HUES6 (cell line): ENCODE measurements at regions not wholly inside any gene's neighbourhood (a gene's known extent, or its start where the extent isn't known, plus 50 kb on each side); places are given as distances from the start of the nearest gene placed in this dataset.

Experiments
- H3K27ac ChIP-seq: 2 replicates; pipeline ENCODE4 v1.7.0; 2013; ENCODE audit warnings: low read depth, mild to moderate bottlenecking, low read length, inconsistent platforms
- H3K27me3 ChIP-seq: 2 replicates; pipeline ENCODE4 v1.6.1; 2013; ENCODE audit warnings: low read length; ENCODE audit not compliant: control insufficient read depth, insufficient read depth
- H3K36me3 ChIP-seq: 2 replicates; pipeline ENCODE4 v1.6.1; 2013; ENCODE audit warnings: low read length; ENCODE audit not compliant: control insufficient read depth, insufficient read depth
- H3K4me1 ChIP-seq: 2 replicates; pipeline ENCODE4 v1.6.1; 2013; ENCODE audit warnings: low read length; ENCODE audit not compliant: control insufficient read depth, insufficient read depth
- H3K4me3 ChIP-seq: 2 replicates; pipeline ENCODE4 v1.5.1; 2013; ENCODE audit warnings: low read depth, low read length
- H3K9ac ChIP-seq: one replicate; pipeline ENCODE4 v1.6.1; 2013; ENCODE audit warnings: mild to moderate bottlenecking, low read length
- H3K9me3 ChIP-seq: 2 replicates; pipeline ENCODE4 v1.6.1; 2013; ENCODE audit warnings: low read depth, low read length; ENCODE audit not compliant: control insufficient read depth, insufficient read depth

DNA sequence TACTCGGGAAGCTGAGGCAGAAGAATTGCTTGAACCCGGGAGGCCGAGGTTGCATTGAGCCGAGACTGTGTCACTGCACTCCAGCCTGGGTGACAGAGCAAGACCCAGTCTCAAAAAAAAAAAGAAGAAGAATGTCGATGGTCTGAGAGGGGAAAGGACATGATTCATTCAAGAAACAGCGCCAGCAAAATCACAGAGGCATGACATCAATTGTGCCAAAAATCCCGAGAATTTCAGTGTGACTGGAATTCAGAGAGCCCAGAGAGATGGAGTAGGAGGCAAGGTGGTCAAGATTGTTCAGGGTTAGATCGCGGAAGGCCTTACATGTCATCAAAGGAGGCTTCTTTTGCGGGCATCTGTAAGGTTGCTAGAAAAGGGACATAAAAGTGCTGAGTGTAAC is 483.3 kb downstream of the VRK1 start:
- no peaks in the 10 kb centered on the region for H3K36me3 ChIP-seq
- no peaks in the 10 kb centered on the region for H3K27me3 ChIP-seq
- no peak overlapping the region for H3K9ac ChIP-seq
- H3K4me1 ChIP-seq, result peaks cover 15% of the 10 kb centered on the region
- no peak overlapping the region for H3K27ac ChIP-seq
- no peaks in the 10 kb centered on the region for H3K9me3 ChIP-seq
- no peak overlapping the region for H3K4me3 ChIP-seq

DNA sequence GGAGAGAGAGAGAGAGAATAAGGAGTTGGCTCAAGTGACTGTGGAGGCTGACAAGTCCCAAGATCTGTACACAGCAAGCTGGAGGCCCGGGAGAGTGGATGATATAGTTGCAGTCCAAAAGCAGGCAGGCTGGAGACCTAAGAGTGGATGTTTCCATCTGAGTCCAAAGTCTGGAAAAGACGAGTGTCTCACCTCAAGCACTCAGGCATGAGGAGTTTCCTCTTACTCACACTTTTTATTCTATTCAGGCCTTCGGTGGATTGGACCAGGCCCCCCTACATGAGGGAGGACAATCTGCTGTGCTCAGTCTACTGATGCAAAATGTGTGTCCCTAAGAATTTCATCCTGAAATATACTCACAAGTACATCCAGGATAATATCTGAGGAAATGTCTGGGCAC is 484.6 kb downstream of the VRK1 start:
- Histone ChIP-seq H3K9me3 (no peaks in the 10 kb centered on the region), H3K36me3 (no peaks in the 10 kb centered on the region), H3K4me1 (peaks cover 15% of the 10 kb centered on the region), H3K27me3 (peaks cover 6% of the 10 kb centered on the region), H3K4me3 (no peak overlapping the region), H3K27ac (no peak overlapping the region), H3K9ac (no peak overlapping the region)

DNA sequence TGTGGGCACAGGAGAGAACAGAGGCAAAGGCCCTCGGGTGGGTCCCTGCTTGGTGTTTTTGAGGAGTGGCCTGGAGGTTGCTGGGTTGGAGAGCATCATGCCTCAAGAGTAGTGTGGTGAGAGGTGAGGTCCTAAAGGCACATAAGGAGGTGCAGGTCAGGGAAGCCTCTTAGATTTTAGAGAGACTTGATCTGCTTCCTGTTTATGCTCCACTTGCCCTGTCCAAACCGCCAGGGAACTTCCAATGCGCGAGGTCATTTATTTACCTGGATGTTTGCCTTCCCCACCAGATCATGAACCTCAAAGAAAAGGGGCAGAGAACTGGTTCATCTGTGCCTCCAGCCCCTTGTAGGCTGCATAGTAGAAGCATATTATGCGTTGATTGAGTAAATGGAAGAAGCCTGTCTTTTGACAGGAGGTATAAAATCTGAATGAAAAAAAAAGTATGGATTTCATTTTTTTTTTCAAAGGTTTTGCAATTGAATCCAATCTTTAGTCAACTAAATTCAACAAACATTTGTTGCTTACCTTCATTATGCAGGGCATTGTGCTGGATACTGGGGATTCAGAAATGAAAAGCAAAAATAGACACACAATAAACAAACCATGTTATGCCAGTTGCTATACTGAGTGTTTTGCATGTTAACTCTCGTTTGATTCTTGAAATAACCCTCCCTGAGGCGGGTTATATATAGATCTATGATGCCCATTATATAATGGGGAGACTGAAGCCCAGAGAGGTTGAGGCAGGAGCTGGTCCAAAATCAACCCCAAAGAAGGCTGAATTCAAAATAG is 485.2 kb downstream of the VRK1 start:
- H3K27ac ChIP-seq, result no peak overlapping the region
- no peaks in the 10 kb centered on the region for H3K9me3 ChIP-seq
- no peak overlapping the region for H3K4me3 ChIP-seq
- H3K27me3 ChIP-seq, result peaks cover 7% of the 10 kb centered on the region
- H3K36me3 ChIP-seq, result no peaks in the 10 kb centered on the region
- H3K9ac ChIP-seq, result no peak overlapping the region
- peaks cover 14% of the 10 kb centered on the region for H3K4me1 ChIP-seq

DNA sequence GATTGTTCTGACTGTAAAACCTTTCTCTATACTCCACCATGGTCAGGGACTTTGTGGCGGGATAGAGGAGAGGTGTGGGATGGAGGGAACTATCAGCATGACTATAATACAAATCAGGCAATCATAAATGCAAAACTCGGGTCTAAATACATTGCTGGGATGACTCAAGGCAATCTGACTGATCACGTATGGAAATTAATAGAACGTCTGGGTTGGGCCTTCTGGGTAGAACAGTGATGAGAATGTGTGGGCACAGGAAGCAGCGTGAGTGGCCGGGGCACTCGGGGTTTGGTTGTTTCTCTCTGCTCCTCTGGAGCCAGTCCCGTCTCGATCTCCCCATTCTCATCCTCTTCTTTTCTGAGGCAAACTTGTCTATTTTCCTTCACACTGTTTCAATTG is 485.8 kb downstream of the VRK1 start:
- Histone ChIP-seq H3K27ac (no peak overlapping the region), H3K4me1 (peaks cover 8% of the 10 kb centered on the region), H3K9ac (no peak overlapping the region), H3K27me3 (peaks cover 7% of the 10 kb centered on the region), H3K36me3 (no peaks in the 10 kb centered on the region), H3K9me3 (no peaks in the 10 kb centered on the region), H3K4me3 (no peak overlapping the region)

DNA sequence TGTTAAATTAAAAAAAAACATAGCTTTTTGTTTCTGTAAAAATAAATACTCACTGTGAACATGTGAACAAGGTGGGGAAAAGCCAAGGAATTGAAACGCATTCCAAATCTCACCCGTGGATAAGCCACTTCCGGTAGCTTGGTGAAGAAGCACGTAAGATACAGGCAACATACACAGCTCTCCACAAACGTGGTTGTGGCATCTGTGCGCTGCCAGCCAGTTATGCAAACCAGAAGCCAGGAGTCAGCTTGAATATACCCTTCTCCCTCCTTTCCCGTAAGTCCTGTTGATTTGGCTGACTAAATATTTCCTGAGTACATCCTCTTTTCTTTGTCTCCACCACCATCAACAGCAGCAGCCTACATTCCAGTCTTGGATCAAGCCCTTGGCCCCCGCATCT is 486.2 kb downstream of the VRK1 start:
- H3K9me3 ChIP-seq, result no peaks in the 10 kb centered on the region
- no peak overlapping the region for H3K4me3 ChIP-seq
- peaks cover 7% of the 10 kb centered on the region for H3K27me3 ChIP-seq
- peaks cover 4% of the 10 kb centered on the region; the same call in 1 of the 2 replicates for H3K4me1 ChIP-seq
- H3K27ac ChIP-seq, result no peak overlapping the region
- H3K36me3 ChIP-seq, result no peaks in the 10 kb centered on the region
- H3K9ac ChIP-seq, result no peak overlapping the region

DNA sequence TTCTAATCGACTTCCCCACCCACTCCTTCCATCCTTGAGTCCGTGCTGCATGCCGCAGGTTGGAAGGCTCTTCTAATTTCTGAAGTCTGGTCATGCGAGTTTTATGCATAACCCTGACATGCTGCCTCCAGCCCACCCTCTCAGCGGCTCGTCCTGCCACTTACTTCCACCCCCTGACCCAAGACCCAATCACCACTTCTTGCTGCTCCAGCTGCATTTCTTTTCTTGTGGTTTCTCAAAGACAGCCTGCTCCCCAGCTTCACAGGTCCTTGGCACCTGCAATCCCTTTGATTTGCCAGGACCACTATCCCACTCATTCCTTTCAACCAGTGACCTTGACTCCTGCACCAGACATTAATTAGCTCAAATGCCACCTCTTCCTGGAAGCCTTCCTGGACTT is 486.7 kb downstream of the VRK1 start:
- Histone ChIP-seq H3K4me1 (peaks cover 3% of the 10 kb centered on the region; the same call in 1 of the 2 replicates), H3K27me3 (peaks cover 7% of the 10 kb centered on the region), H3K9me3 (no peaks in the 10 kb centered on the region), H3K9ac (no peak overlapping the region), H3K36me3 (no peaks in the 10 kb centered on the region), H3K4me3 (no peak overlapping the region), H3K27ac (no peak overlapping the region)

DNA sequence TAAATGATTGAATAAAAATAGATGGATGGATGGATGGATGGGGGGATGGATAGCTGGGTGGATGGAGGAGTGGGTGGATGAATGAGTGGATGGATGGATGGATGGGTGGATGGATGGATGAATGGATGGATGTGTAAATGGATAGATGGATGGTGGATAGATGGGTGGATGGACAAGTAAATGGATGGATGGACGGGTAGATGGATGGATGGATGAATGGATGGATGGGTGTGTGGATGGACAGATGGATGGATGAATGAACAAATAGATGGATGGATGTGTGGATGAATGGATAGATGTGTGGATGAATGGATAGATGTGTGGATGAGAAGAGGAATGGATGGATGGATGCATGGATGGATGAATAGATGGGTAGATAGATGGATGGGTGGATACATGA is 490.8 kb downstream of the VRK1 start:
- no peaks in the 10 kb centered on the region for H3K36me3 ChIP-seq
- peaks cover 7% of the 10 kb centered on the region for H3K27me3 ChIP-seq
- no peaks in the 10 kb centered on the region; the same call in 1 of the 2 replicates for H3K4me1 ChIP-seq

DNA sequence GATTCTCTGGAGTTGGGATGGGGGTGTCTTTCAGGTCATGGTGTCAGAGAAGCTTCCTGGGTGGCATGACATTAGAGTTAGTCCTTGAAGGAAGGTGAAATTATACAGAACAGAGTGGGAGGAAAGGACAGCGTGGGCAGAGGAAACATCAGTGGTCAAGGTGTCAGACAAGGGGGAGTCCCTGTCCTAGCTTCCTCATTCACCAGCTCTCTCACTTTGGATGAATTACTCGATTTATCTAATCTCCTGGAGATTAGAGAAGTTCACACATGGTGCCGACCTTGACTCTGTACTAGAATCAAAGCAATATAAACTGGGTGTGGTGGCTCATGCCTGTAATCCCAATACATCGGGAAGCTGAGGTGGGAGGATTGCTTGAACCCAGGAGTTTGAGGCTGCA is 492.9 kb downstream of the VRK1 start:
- H3K9me3 ChIP-seq, result no peaks in the 10 kb centered on the region
- H3K4me1 ChIP-seq, result no peaks in the 10 kb centered on the region
- H3K27me3 ChIP-seq, result peaks cover 7% of the 10 kb centered on the region
- no peaks in the 10 kb centered on the region for H3K36me3 ChIP-seq
- no peak overlapping the region for H3K9ac ChIP-seq
- no peak overlapping the region for H3K27ac ChIP-seq
- no peak overlapping the region for H3K4me3 ChIP-seq

More for the DNA sequence above, 490.8 kb downstream of the VRK1 start:
- no peaks in the 10 kb centered on the region for H3K9me3 ChIP-seq
- no peak overlapping the region for H3K27ac ChIP-seq
- no peak overlapping the region for H3K9ac ChIP-seq
- no peak overlapping the region for H3K4me3 ChIP-seq

DNA sequence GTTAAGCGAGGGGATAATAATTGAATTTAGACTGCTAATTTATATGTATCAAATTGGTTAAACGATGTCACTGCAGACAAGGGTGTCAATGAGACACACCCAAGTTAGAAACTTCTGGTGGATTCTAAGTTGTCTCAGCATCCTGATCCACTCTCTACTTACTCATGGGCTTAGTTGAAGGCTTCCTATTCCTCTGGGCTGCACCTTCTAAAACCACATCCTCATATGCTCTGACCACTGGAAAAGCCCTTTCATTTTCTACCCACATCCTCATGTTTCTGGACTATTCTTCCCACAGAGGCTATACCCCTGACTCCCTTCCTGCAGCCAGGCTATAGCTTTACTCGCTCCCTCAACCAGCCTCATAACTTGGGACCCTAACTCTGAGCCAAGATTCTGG is 493.8 kb downstream of the VRK1 start:
- no peaks in the 10 kb centered on the region for H3K36me3 ChIP-seq
- H3K4me1 ChIP-seq, result no peaks in the 10 kb centered on the region
- H3K9ac ChIP-seq, result no peak overlapping the region
- H3K9me3 ChIP-seq, result no peaks in the 10 kb centered on the region
- no peak overlapping the region for H3K27ac ChIP-seq
- H3K27me3 ChIP-seq, result peaks cover 7% of the 10 kb centered on the region
- no peak overlapping the region for H3K4me3 ChIP-seq

DNA sequence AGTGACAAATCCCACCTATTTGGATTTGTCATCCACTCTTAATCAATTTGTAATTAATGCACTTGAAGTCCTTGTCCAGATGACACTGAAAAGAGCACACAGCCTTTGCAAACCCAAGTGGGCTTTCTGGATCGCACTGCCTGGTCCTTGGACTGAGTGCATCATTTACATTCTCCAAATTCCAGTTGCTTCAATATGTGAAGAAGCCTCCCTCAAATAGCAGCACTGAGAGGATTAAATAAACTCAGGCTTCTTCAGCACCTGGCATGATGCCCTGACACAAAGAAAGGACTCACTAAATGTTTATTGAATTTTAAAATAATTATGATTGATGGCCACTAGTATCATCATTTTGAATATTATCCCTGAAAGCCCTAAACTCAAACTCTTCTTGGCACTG is 496.5 kb downstream of the VRK1 start:
- H3K4me1 ChIP-seq, result no peaks in the 10 kb centered on the region; the same call in 1 of the 2 replicates
- H3K9ac ChIP-seq, result no peak overlapping the region
- H3K27me3 ChIP-seq, result no peaks in the 10 kb centered on the region
- no peak overlapping the region for H3K4me3 ChIP-seq
- no peaks in the 10 kb centered on the region for H3K36me3 ChIP-seq
- H3K9me3 ChIP-seq, result no peaks in the 10 kb centered on the region
- no peak overlapping the region for H3K27ac ChIP-seq

DNA sequence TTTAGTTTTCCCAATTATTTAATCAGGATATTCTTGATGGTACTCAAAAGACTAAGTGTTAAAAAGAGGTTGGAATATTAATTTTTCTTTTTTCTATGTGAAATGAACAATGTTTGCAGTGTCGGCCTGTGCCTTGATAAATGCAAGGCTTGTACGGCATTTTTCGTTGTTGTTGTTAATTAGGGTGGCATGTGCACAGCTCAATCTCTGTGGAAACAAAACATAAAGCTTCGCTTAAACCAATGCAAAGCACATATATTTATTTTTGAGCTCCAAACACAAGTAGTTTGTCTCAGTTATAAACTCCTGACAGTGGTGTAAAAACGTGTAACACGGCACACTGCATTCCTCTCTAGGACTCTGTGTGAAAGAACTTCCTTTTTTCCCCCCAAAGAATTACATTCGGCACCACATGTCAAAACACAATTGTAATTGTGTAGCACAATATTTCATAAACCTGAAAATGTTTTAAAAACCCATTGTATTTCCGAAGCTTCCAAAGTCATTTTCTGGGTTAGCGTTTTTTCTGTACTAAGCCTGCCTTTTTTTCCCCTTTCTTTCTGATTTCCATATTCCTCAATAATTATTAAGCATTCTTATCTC is 498.0 kb downstream of the VRK1 start:
- Histone ChIP-seq H3K27ac (no peak overlapping the region), H3K9ac (no peak overlapping the region), H3K4me1 (no peaks in the 10 kb centered on the region; the same call in 1 of the 2 replicates), H3K4me3 (no peak overlapping the region), H3K27me3 (no peaks in the 10 kb centered on the region), H3K36me3 (no peaks in the 10 kb centered on the region), H3K9me3 (no peaks in the 10 kb centered on the region)
